ENCODE measurements at regions not wholly inside any gene's neighbourhood (a gene's known extent, or its start where the extent isn't known, plus 50 kb on each side); places are given as distances from the start of the nearest gene placed in this dataset.

DNA sequence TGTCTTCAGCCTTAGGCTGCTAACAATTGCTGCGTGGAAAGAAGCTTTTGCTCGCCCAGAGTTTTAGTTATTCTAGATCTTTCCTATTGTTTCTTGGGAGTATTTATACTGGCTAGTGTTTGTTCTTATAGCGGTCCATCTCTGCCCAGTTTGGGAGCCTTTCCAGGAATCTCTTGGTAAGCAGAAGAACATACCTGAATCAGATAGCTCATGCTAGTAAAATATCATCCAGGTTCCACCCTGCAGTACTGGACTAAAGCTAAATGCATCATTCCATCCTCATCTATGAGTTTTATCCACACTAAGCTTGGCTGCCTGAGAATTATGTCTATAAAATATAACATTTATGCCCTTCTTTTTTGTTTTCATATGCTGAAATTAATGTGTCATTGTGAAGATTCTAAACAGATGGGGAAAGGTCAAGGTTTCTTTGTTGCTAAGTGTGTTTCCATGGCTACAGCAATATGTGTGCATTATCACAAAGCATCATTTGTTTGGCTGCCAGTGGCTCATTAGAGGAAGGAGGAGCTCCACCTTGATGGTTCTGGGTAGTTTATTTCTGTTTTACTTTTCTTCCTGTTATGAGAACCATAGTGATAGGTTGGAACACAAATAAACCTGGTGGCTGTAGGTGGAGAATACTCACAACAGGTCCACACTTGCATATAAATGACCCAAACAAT, 182.8 kb downstream of the PIK3C3 start:
- no peak for FAIRE-seq

DNA sequence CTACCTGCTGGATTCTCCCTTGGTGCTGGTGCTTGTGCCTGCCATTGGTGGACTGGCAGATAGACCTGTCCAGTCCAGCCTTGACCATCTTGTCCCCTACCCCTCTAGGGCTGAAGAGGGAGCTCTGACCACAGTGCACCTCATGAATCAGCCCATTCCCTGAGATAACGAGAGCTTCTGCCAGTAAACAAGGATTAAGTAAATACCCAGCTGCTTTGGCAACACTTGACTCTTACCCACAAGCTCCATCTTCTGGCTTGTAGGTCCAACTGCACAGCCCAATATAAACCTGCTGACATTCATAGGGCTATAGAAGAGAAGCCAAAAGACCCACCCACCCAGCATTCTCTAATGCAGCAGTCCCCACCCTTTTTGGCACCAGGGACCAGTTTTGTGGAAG, 186.4 kb downstream of the PIK3C3 start:
- FAIRE-seq, result no peak

DNA sequence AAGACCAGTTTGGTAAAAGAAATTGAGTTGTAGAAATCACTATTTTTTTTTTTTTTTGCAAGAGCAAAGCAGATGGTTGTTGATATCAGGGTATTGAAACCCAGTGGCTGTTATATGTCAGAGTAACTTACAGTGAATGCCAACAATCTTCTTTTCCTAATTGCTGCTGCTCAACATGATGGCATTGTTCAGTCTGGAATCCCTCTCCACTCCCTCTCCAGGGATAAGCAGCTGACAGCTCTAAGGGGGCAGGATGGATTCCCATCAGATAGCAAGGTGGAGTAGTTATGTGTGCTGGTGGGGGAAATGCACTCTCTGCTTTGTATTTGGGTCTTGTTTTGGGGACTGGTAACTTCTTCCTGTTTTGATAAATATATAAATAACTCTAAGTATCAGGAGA, 200.0 kb downstream of the PIK3C3 start:
- FAIRE-seq, result no peak

DNA sequence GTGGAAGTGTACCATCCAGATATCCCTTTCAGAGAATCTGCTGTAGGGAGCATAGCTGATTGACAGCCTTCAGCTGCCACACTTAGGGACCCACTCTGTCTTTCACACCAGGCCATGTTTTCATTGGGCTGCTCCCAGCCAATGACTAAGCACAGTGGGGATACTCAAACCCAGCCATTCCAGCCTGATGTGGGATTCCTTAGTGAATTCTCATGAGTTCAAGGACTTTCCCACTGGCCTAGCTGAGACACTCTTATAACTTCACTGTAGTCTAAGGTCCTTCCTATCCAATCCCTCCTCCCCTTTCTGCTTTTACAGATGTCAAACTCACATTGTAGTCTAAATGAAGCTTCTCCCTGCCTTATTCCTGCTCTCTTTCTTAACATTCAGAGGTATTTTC, 201.2 kb downstream of the PIK3C3 start:
- no peak for FAIRE-seq

DNA sequence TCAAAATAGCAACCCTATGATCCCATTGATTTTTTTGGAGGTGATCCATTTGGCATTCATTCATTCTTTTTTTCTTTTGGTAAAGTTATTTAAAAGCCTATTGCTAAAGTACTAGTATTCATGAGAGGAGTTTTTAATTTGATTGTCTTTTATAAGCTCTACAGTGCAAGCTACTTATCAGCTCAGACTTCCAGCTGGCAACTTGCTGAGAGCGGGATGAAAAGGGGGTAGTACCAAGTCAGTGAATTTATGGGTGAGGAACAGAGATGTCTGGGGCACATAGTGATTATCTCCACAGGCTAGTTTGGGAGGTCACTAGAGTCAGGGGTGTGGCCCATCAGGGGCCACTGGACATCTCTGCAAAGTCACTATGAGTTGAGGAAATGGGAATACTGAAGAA, 202.4 kb downstream of the PIK3C3 start:
- no peak for FAIRE-seq

DNA sequence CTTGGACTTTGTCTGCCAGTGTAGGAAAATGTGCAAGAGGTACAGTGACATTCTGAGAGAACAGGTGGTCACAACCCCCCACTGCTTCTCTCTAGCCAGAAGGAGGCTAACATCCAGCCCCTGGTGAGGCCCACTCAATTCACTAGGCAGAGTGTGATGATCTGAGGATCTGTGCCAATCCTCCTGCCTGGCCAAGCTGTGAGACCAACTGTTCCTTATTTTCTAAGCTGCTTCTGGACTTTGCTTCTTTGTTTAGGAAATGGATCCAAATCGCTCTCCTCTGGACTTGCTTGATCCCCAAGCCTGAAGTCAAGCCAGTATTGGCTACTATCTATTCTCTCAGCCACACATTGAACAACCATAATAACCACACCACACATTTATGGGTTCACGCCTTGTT, 202.8 kb downstream of the PIK3C3 start:
- no peak for FAIRE-seq

DNA sequence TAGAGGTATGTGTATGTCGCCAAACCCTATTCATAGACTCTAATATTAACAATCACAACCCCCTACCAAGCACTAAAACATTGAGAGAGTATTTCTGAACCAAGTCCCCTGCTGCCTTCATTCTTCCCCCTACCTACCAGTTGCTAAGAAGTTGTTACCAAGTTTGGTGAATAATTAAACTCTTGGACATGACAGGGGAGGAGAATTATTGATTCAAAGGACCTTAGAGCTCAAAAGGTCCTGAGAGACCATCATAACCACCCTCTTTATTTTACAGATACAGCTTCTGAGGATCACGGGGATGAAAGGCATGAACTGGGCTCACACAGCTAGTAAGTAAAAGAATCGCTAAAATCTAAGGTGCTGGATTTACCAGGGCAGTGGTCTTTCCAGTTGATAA, 204.1 kb downstream of the PIK3C3 start:
- no peak for FAIRE-seq

DNA sequence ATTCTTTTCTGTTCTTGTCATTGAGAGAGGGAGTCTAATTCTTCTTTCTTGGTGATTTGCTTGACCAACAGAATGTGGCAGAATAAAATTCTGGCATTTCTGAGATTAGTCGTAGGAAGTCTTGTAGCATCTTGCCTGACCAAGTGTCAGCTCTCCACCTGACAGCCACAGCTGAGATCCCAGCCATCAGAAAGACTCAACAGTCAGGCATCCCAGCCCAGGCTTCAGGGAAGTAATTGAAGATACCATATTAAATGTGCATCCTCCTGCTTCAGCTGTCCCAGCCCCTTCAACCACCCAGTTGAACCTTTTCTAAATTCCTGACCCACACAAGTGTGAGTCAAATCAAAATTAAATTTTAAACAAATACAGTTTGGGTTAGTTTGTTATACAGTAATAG, 208.3 kb downstream of the PIK3C3 start:
- FAIRE-seq, result no peak

DNA sequence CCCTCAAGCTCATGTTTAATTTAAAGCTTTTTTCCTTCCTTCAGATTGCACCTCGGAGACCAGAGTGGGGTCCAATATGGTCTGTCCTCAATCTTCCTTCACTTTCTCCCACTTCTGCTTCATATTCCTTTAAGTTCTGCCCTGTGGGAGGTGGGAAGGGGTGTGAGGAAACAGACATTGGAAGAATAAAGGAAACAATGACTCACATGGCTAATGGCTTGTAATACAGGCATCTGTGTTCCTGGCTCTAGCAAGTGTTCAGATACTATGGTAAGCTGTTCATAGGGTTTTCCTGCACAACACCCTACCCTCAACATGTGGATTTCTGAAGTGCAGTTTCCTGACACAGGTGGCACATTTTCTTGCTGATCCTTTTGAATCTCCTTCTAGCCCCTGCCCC, 209.5 kb downstream of the PIK3C3 start:
- FAIRE-seq, result no peak

DNA sequence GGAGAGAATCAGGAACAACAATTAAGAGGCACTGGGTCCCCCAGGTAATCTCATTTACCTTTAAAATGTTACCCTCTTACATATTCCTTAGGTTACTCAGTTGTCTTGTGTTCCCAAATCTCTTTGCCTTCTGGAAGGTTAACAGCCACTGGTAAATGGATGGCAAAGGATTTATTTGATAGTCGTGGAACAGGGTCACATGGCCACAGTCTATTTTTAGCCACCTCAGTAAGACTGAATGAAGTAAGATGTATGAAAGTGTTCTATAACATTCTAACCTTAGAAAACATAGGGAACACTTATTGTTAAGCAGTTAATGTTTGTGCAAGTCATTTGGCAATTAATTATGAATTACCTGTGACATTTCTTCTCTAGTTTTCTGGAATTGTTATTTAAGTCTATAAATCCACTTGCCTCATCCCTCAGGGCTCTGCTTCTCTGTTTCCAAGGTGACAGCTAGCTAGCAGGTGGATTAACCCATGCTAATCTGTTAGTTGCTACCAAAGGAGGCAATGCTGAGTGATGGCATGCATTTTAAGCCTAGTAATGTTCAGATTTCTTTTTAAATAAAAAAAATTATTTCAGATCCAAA, 211.0 kb downstream of the PIK3C3 start:
- FAIRE-seq, result no peak

DNA sequence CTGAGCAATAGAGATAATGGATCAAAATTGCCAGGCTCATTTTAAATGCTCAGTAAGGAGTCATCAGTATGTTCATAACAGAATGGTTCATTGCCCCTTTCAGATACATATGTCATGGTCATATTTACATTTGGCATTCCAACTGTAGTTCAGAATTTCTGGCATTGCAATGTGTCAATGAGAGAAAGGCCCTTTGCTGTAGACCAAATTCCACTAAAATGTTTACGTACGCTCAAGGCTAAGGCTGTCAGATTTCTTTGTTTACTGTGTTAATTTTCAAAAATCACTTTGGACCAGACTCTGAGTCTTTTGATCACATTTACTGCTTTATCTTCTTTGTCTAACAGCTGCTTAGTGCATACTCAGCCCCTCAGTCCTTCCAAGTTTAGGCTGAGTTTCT, 213.5 kb downstream of the PIK3C3 start:
- FAIRE-seq, result no peak

DNA sequence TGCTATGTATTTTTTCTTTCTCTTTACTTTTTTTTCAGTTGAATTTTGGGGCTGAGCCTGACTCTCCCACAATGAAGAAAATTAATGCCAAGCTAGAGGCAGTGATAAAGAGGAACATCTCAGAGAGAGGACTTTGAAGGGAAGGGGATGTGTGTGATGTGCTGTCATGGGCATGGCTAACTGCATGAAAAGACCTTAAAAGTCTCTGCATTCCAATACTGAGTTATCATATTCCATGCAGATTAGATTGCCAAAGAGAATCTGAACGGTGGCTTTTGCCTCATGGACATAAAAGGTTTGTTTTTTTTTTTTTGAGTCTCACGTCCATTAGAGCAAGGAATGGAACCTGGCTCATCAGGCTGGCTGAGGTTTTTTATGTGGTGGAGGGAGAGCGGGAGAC, 213.9 kb downstream of the PIK3C3 start:
- no peak for FAIRE-seq

DNA sequence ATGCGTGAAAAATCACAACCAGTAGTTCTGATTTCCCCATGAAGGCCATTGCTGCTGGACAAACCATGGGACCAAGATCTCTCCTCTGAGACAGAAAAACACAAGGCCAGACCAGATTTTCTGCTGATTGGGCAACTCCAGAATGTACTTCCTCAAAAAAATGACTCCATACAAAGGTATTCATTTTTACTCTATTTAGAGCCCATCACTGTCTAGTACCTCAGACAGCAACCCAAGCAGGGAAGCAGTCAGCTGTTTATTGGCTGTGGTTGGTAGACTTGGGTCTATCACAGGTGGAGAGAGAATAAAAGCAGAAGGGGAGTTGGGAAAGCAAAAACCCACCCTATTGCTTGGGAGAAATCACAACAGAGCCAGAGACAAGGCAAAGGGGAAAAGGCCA, 219.9 kb downstream of the PIK3C3 start:
- no peak for FAIRE-seq

DNA sequence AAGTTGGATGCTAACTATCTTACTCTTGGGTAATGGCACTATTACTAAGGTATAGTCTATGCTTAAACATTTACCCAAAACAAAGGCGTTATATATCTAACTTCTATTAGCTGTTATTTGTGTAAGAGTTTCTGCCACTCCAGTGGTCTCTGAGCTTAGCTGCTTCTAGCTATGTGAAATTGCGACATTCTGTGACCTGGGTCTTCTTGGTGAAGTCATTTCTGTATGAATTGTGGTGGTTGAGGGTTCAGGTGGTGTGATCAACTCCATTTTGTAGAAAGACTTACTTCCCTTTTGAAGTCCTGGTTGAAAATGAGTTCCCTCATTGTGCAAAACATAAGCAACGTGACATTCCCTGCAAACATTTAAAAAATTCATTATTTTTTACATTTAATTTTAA, 221.6 kb downstream of the PIK3C3 start:
- no peak for FAIRE-seq

DNA sequence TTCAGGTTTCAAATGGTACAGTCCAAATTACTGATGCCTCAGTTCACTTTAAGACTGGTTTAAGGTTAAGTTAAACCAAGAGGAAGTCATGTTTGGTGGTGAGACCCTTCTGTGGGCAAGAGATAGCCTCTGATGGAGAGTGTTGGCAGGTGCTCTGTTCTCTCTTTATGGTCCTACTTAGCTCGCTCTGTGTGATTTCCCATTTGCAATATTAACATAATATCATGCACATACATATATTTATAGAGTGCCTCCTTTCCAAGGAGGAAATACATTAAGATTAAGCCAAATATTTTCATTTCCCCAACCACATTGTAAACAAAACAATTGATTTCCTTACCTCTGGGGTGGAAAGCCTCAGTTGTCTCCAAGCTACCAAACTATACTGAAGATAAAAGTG, 222.4 kb downstream of the PIK3C3 start:
- no peak for FAIRE-seq

DNA sequence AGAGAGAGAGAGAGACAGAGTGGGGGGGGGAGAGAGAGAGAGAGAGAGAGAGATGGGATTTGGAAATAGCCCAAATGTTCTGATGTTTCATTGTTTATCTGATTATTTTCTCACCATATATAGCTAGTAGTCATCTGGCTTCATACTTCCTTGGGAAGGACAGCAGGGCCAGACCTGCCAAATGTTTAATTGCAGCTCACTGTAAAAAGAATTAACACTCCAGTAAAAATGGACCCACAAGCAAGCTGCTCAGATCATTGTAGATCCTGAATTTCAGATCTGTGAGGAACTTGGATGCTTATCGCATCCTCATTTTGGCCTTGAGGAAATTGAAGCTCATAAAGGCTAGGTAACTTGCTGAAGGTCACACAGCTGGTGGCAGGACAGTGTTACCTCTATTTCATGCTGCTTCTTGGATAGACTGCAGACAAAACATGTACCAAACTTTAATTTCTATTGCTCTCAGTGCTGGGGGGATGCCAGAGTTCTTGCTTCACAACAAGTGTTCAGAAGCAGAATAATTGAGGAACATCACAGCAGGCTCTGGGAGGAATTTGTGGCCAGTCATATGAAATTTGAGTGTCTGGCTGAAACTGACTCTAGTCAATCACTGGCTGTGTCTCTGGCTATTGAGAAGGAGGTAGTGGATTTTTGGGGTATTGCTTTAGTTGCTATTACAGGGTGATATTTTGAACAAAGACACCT, 223.5 kb downstream of the PIK3C3 start:
- no peak for FAIRE-seq

DNA sequence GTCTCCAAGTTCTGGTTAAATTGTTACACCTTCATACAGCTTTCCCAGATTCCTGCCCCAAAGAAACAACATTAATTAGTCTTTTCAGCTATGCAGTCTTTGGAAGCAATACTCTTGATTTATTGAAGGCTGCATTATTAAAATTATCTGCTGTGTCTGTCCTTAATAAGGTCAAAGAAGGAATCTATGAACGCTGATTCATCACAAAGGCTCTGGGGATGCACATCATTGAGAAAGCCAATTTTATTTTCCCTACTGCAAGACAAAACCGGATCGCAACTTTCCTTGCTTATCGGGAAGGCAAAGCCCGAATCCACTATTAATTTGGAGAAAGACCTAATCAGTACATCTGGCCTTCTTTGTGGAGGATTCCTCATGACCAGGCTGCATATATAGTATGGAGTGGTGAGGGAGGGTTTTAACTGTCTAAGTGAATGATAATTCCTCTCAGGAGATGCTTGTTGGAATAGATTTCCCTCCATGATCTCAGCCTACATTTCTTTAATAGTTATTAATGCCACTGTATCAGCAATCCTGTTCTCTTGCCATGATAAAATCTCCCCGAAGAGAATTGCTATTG, 224.6 kb downstream of the PIK3C3 start:
- no peak for FAIRE-seq

DNA sequence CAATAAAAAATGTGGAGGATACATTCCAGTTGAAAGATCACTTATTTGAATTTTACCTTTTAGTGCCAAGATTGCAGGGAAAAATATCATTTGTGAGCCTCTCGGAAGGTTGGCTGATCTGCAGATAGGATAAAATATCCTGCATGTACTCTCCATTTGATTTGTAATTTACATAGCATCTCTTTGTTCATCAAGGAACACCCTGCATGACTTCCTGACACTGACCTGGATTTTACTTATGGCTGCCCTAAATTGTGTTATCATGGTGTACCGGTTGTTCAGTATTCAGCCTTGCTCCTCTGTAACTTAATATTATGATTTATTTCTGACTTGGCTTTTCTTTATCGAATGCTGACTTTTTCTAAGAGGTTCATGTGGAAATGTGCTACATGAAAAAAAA, 226.4 kb downstream of the PIK3C3 start:
- FAIRE-seq, result no peak

DNA sequence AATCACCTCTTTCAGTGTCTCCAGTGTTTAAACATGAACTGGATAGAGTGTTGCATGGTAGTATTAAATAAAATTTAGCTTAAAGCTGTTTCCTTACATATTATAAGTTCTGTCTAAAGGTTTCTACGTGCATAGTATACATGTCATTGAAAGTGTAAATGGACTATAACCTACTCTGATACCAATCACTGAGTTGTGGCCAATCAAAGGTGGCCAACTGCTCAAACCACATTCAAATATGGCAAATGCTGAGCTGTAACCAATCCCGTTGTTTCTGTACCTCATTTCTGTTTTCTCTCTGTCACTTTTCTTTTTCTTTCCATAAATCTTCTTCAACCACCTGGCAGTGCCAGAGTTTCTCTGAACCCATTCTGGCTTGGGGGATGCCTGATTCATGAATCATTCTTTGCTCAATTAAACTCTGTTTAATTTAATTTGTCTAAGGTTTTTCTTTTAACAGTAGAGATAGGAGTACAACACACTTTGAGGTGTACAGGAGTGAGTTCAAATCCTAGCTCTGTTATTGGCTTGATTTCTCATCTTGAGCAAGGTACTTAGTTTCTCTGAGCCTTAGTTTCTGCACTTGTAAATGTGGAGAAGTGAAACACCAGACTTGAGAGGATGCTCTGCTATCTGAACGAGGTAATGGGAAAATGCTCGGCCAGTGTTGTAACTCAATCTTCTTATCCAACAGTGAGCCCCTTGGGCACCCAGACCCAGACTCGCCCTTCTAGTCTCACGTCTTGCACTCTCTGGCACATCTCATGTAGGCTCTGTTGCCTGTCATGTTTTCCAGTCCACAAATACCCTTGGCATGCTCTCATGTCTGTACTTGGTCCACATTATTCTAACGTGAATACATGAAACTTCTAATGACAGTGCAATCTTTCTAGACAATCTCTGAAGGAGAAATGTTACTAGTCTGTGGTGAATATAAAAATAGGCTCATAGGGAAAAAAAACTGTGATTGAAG, 228.0 kb downstream of the PIK3C3 start:
- FAIRE-seq, result no peak

DNA sequence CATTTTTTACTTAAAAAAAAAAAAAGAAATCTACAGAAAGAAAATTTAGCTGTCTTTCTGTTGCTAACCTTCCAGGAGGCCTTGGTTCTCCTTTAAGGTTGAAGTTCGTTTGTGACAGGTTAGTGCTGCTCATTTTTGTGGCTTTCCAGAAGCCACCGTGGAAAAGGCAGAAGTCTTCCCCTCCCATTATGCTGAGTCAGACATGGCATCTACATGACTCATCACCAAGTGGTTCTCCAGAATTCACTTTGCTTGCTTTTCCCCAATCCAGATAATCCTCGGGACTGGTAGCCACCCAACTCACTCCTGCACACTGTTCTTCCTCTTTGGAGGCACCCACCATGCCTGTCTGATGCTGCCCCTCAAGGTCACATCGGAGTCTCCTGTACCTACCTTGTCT, 228.7 kb downstream of the PIK3C3 start:
- no peak for FAIRE-seq

DNA sequence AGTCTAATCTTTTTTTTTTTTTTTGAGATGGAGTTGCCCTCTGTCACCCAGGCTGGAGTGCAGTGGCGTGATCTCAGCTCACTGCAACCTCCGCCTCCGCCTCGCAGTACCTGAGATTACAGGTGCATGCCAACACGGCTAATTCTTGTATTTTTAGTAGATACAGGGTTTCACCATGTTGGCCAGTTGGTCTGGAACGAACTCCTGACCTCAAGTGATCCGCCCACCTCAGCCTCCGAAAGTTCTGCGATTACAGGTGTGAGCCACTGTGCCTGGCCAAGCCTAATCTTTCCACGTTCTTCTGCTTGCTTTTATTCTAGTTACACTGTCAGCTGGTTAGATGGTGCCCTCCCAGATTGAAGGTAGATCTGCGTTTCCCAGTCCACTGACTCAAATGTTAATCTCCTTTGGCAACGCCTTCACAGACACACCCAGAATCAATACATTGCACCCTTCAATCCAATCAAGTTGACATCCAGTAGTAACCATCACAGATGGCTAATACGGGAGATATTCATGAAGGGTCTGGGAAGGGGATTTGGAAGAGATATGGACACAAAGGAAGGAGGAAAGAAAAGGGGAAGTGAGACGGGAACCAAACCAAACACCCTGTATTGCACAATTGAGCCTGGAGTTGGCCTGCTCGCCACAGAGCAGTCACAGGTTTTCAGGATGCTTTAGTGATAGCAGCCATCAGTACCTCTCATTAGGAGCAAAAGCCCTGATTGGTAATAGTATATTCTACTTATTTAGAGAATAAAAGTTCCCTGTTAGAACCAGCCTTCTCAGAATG, 229.8 kb downstream of the PIK3C3 start:
- no peak for FAIRE-seq

DNA sequence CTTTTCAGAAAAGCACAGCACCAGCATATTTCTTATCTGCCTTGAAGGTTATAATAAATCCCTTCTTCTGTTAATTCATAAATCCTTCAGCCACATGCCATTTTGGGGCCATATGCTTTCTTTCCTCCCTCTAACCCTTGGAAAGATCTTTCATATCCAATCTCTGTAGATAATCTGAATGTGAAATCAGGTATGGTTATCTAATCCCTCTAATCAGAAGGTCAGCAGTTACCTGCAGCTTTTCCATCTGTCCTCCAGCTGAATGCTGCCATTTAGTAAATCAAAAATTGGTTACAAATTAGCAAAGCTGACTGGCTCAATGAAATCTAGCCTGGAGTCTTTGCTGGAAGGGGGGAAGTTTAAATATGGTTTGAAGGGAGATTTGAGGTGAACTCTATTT, 230.5 kb downstream of the PIK3C3 start:
- no peak for FAIRE-seq
